Pons (tissue), 1 donor: ENCODE measurements at regions not wholly inside any gene's neighbourhood (a gene's known extent, or its start where the extent isn't known, plus 50 kb on each side); places are given as distances from the start of the nearest gene placed in this dataset.
"Not testable (repeated sequence)": the region's sequence is repeated elsewhere in the genome, so short reads cannot be mapped to it uniquely, and the experiment has no call there.

ENCODE experiments used
- DNase-seq: peaks from one replicate; pipeline ENCODE4 v3.0.0-alpha.2; 2016; ENCODE audit warnings: low spot score

DNA sequence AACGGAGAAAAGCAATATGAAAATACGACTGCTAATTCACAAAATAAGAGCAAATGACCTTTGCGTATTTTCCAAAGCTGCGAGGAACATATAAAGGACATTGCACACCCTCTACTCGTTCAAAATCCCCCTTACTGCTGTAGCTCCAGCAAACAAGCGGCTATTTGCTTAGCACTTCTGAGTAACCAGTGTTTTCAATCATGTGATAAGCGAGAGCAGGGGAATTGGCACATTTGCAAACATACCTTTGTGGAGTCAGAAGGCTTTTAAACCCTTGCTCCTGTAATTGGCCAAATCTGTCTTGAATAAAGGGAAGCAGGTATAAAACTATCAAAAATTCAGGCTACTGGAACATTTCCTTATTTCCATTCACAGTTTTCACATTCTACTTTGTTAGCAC, 610.2 kb downstream of the UBE2NL start:
- no peak for DNase-seq

DNA sequence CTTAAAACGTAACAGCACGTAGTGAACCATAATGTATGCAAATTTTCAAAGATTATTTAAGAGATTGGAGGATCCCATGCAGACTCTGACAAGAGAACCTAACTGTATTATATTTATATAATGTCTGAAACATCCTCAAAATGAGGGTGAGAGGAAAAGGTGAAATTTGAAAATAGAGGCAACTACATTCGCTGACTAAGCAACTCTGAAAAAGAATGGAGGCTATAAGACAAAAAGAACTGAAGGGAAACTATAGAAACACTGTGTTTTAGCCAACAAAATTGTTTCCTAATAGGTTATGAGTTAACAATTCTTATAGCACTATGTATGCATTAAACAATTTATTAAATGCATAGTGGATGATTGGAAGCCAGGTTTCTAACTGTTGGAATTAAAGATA, 648.0 kb downstream of the UBE2NL start:
- DNase-seq = no peak

DNA sequence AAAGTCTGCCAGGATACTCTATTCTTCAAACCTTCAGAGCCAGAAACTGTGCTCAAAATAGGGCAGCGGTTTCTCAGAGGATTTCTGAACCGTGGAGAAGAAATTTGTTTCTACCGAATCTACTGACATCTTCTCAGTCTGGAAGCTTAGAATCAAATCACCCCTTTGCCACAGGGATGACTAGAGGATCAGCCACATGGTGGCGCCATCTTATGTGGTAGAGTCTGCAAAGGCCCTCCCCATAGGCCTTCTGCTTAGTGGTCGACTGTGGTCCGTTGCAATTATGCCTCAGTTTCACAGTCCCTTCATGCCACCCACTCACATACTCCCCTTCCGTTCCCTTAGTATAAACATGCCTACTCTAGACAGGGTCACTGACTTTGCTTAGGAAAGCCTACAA, 680.7 kb upstream of the SPANXN1 start:
- DNase-seq = peak; percentile 1

DNA sequence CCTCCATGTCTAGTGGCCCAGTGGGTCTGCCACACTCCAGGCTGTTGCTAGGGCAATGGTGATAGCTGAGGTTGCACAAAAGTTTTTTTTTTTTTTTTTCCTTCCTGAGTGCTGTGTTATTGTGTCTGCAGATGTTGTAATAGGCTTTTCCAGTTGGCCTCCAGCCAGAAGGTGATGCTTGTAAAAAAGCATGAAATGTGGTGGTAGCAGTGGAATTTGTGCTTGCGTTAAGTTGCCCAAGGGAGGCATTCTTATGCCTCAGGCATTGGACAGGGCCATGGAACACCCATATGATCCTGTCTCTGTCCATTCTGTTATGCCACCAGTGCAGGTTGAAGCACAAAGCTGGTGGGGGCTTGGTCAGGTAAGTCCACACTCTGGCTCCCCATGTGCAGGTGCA, 660.5 kb upstream of the SPANXN1 start:
- DNase-seq = no peak

DNA sequence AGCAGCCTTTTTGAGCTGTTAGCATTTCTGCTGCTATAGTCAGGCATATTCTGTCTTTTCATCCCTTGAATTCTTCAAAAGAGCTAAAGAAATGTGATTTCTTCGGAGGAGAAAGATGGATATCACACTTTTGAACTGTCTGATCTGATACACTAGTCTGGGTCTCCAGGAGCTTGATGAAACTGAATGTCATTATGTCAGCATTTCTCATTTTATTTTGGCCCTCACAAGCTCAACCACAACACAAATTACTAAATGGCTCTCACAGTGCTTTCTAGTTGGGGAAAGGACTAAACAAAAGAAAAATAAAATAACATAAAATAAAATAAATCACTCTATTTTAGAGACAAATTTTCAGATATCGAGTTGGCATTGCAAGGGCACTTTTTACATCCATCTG, 655.3 kb upstream of the SPANXN1 start:
- no peak for DNase-seq

DNA sequence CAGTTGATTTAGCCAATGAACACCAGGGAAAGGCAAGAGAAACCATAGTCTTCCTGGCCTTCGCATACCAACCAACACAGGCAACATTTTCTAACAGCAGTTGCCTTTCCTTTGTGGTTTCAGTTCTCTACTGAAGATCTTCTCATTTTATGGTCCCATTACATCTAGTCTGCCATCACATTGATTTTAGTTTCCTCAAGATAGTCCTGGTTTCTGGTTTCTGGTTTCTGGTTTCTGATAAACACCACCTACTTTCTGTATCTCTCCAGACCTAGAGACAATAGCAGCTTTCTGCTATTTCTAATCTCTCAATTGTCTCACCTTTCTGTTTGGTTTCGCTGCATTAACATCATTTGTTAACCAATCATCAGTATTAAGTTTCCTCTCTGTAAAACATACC, 646.3 kb upstream of the SPANXN1 start:
- no peak for DNase-seq

DNA sequence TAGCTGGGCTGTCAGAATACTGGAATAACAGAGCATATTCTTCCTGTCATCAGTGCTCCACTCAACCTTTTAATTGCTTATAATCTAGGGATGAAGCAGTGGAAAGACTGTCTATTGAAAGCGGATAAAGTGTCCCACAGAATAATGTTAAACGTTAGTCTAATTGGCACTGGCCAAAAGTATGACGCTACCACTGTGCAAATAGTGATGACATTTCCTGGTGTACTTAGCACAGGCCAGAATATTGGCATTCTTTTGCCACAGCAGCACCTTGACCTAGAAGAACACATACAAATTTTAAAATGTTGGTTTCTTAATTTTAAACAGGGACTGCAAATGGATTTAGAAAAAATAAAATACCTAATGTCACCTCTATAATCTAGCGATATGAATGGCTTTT, 635.2 kb upstream of the SPANXN1 start:
- DNase-seq = no peak

DNA sequence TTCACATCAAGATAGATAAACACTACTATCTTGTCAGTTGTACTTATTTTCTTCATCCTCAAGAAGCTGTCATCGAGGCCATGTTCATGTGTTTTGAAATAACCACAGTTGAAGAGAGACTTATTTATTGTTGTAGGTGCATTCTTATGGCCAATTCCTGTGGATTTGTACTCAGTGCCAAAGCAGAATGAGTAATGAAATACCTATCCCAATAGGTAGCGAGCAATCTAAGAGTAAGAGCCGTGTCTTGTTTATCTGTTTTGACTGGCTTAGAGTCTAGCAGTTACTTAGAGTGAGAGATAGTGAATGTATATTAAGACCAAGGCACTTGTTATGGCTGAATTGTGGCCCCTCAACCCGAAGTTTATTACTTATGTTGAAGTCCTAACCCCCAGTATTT, 631.0 kb upstream of the SPANXN1 start:
- no peak for DNase-seq

DNA sequence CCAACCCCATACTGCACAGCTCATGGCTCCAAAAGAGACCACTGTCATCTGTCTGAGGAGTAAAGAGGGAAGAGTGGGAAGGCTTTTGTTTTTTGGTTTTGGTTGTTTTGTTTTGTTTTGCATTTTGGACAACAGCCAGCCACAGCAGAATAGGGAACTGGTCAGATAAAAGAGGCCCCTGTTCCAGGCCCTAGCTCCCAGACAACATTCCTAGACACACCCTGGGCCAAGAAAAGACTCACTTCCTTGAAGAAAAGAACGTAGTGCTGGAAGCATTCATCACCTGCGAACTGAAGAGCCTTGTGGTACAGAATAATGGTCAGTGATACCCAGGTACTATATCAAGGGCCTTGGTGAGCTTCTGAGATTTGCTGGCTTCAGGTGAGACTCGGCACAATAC, 619.4 kb upstream of the SPANXN1 start:
- peak; percentile 1 for DNase-seq

DNA sequence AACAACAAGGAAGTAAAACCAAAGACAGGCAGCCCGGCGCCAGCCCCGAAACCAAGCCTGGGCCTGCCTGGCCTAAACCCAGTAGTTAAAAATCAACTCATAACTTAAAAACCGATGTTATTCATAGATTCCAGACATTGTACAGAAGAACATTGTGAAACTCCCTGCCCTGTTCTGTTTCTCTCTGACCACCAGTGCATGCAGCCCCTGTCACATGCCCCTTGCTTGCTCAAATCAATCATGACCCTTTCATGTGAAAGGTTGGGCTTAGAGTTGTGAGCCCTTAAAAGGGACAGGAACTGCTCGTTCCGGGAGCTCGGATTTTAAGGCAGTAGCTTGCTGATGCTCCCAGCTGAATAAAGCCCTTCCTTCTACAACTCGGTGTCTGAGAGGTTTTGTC, 612.9 kb upstream of the SPANXN1 start:
- DNase-seq = not testable (repeated sequence)

DNA sequence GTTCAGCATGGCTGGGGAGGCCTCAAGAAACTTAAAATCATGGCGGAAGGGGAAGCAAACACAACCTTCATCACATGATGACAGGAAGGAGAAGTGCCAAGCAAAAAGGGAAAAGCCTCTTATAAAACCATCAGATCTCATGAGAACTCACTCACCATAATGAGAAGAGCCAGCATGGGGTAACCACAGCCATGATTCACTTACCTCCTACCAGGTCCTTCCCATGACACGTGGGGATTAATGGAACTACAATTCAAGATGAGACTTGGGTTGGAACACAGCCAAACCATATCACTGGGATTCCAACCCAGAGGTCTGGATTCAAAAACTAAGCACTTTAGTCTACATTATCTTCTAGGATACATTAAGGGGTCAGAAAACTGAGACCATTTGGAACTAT, 609.6 kb upstream of the SPANXN1 start:
- no peak for DNase-seq

DNA sequence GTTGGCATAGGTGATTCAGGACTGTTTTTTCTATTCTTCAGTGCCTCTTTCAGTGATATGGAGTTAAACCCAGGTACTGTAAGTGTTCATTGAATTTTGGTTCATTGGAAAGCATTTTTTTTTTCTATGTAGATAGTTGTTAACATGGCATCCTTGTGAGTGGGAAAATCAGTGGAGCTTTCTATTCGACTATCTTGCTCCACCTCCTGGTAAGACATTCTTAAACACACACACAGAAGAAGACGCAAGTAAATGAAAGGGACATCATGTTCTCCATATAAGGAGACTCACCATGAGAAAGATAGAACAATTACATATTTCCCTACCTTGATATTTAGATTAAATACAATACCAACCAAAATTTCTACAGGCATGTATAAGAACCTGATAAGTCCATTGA, 598.5 kb upstream of the SPANXN1 start:
- DNase-seq = no peak

DNA sequence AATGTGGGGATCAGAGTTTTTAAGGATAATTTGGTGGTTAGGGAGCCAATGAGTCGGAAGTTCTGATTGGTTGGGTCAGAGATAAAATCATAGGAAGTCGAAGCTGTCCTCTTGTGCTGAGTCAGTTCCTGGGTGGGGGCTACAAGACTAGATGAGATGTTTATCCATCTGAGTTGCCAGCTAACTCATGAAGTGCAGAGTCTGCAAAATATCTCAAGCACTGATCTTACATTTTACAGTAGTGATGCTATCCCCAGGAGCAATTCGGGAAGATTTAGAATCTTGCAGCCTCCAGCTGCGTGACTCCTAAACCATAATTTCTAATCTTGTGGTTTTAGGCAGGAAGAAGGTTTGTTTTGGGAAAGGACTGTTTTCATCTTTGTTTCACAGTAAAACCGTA, 565.8 kb upstream of the SPANXN1 start:
- no peak for DNase-seq

DNA sequence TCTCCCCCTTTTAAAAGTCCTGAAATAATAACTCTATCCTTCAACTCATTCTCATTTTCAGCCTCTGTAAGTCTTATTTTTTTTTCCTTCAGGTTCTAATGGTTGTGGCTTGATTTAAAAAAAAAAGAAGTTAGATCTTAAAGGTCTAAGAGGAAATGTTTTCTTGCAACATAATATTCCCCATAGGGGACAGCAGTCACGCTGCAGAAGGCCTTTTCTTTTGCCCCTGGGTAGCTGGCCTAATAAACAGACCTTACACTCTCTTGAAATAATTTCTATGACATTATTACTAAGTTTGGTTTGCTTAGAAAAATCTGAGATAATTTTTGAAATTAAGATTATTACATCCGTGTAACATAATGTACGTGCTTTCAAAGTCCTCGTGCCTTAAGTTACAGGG, 564.1 kb upstream of the SPANXN1 start:
- no peak for DNase-seq

DNA sequence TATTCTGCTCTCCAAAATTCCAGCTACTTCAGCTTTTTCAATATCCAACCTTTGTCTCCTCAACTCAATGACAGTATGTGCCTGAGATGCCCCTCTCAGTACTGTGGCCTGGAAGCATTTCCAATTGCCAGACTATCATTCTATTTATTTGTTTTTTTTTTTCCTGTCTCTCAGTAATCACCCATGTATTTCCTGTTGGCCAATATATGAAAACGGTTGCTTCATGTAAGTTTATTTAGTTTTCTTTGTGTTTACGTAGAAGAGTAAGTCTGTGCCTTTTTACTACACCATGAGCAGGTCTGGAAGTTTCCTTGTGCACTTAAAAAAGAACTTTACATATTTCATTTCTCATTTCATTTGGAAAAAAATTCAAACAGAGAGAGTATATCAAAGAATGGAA, 537.5 kb upstream of the SPANXN1 start:
- DNase-seq = no peak

DNA sequence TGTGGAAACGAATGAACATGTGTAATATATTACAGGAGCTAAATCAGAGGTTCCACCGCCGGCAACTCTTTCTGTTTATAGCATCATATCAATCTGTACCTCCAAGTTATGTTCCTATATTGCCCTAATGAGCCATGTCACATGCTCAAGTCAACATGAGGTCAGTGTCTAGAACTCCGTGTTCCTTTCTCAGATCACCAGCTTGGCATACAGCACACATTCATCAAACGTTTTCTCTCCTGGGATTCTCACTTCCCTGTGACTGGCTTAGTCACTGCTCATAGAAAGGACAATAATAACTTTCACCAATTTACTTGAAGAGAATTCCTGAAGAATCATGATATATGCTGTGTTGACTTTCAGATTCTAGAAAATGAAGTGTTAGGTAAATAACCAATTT, 532.0 kb upstream of the SPANXN1 start:
- no peak for DNase-seq

DNA sequence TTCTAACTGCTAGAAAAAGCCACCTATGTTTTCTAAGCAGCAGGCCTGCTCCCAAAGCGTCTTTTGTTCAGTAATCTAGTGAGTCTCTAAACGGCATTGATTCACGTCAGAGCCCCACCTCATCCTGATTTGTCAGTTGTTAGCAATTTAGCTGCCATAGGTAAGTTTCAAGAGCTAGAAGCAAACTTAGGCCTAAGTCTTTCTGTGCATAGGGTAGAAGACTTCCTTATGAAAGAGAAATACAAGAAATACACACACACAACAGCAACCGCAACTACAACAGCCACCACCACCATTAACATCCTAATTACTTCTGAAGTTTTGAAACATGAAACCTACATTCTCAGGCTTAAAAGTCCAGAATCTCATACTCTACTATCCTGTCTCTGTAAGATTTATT, 531.1 kb upstream of the SPANXN1 start:
- DNase-seq = no peak

DNA sequence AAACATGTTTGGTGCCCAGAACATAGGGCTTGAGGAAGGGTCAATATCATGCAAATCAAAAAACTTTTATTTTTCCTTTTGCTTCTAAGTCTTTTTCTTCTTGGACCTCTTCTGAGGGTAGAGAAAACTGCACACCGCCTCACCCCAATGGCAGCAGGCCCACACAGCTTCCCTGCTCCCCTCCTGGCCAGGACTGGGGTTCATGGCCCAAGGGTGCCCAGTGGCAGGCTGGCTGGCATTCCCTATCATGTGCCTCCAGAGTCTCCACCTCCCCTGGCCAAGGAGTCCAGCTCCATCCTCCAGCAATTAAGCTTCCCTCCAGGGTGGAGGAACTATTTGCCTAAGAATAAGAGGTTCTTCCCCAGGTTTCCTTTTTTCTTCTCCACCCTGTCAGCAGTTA, 529.6 kb upstream of the SPANXN1 start:
- no peak for DNase-seq

DNA sequence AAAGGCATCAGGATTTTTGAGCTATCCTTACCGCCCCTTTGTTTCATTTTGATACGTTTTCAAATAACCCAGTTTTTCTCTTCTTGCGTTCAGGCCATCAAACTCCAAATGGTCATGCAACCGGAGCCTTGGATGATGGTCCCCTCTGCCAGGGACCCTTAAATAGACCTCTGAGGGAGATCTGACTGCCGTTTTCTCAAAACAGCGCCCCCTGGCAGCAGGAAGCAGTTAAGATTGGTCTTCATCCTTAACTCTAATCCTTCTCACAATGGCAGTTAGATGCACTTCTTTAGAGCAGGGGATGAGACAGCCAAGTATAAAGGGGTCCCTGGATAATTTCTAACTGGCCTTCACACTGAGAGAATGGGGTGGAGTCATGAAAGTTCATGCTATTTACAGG, 525.0 kb upstream of the SPANXN1 start:
- no peak for DNase-seq

DNA sequence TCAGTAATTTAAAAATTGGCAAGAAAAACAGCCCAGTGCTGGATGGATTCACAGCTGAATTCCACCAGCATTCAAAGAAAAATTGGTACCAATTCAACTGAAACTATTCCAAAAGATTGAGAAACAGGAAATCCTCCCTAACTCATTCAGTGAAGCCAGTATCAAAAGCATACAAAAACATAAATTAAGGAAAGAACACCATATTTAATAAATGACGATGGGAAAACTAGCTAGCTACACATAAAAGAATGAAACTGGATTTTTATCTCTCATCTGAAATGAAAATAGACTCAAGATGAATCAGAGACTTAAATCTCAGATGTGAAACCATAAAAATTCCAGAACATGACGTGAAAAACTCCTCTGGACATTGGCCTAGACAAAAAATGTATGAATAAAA, 516.8 kb upstream of the SPANXN1 start:
- no peak for DNase-seq

DNA sequence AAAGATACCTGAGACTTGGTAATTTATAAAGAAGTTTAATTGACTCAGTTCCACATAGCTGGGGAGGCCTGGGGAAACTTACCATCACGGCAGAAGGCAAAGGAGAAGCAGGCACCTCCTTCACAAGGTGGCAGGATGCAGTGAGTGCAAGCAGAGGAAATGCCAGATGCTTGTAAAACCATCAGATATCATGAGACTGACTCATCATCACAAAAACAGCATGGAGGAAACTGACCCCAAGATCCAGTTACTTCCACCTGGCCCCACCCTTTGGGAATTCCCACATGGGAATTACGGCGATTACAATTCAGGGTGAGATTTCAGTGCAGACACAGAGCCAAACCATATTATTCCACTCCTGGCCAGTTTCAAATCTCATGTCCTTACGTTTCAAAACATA, 514.7 kb upstream of the SPANXN1 start:
- DNase-seq = no peak

DNA sequence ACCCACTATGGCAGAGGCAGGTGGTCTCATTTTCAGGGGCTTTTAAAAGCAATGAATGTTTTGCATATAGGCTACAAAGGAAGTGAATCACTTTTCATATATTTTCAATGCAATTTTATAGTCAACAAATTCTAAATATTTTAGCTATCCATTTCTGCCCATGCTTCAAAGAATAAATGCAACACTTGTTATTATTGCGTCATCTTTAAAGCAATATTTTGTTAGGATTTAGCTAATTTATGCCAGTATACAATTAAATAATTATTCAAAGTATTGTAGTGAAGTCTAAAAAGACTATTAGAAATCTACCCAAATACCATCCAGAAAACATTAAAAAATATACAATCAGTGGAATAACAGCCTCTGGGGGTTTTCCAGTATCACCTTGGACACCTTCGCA, 509.1 kb upstream of the SPANXN1 start:
- no peak for DNase-seq

DNA sequence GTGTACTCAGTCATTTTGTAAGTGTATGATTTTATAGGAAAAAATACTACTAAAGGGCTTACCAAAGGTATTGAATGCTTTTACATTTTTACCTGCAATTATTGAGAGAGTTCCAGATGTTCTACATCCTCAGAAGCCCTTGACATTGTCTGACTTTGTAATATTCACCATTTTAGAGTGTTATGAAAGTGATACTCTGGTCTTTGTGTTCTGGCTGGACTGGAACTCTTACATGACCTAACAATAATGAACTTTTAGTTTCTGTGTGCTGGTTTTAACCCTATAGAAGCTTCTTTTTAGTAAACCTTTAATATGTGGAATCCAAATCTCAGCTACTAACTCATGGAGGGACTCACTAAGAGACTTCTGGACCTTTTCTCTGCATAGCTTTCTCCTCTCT, 478.8 kb upstream of the SPANXN1 start:
- no peak for DNase-seq

DNA sequence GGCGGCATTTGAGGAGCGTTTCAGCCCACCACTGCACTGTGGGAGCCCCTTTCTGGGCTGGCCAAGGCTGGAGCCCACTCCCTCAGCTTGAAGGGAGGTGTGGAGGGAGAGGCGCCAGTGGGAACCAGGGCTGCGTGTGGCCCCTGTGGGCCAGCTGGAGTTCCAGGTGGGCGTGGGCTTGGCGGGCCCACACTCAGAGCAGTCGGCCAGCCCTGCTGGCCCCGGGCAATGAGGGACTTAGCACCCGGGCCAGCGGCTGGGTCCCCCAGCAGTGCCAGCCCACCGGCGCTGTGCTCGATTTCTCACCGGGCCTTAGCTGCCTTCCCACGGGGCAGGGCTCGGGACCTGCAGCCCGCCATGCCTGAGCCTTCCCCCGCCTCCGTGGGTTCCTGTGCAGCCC, 463.8 kb upstream of the SPANXN1 start:
- DNase-seq = not testable (repeated sequence)

DNA sequence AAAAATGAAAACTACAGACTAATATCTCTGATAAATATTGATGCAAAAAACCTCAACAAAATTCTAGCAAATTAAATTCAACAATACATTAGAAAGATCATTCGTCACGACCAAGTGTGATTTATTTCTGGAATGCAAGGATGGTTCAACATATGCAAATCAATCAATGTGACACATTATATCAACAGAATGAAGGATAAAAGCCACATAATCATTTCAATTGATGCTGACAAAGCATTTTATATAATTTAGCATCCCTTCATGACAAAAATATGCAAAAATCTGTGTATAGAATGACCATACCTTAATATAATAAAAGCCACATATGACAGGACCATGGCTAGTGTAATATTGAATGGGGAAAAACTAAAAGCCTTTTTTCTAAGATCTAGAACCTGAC, 457.2 kb upstream of the SPANXN1 start:
- no peak for DNase-seq
